ENCODE measurements at regions not wholly inside any gene's neighbourhood (a gene's known extent, or its start where the extent isn't known, plus 50 kb on each side); places are given as distances from the start of the nearest gene placed in this dataset.

- no peak for DNase-seq
Observed at GRCh38 chr7:148472406-148472805, 118.2 kb upstream of the C7orf33 start.

- DNase-seq, result no peak
Observed at GRCh38 chr7:148473703-148474480, 116.7 kb upstream of the C7orf33 start.

GRCh38 chr7:148474481-148475025 is 116.0 kb upstream of the C7orf33 start:
- no peak for DNase-seq

- DNase-seq, result no peak
Observed at GRCh38 chr7:148478551-148478950, 112.0 kb upstream of the C7orf33 start.

GRCh38 chr7:148480479-148481146 is 110.0 kb upstream of the C7orf33 start:
- no peak for DNase-seq

GRCh38 chr7:148481147-148481526 is 109.4 kb upstream of the C7orf33 start:
- no peak for DNase-seq

GRCh38 chr7:148481971-148482626 is 108.5 kb upstream of the C7orf33 start:
- DNase-seq, result no peak

- no peak for DNase-seq
Observed at GRCh38 chr7:148483515-148484308, 106.9 kb upstream of the C7orf33 start.

GRCh38 chr7:148484486-148484885 is 106.1 kb upstream of the C7orf33 start:
- DNase-seq, result no peak

- DNase-seq, result no peak
Observed at GRCh38 chr7:148485618-148486017, 104.9 kb upstream of the C7orf33 start.

GRCh38 chr7:148486937-148487336 is 103.6 kb upstream of the C7orf33 start:
- no peak for DNase-seq

GRCh38 chr7:148487912-148488311 is 102.7 kb upstream of the C7orf33 start:
- DNase-seq, result no peak

- DNase-seq, result no peak
Observed at GRCh38 chr7:148489678-148490077, 100.9 kb upstream of the C7orf33 start.

GRCh38 chr7:148492157-148492860 is 98.3 kb upstream of the C7orf33 start:
- no peak for DNase-seq

GRCh38 chr7:148495605-148496004 is 95.0 kb upstream of the C7orf33 start:
- no peak for DNase-seq

GRCh38 chr7:148500978-148501377 is 89.6 kb upstream of the C7orf33 start:
- DNase-seq, result no peak

- DNase-seq, result no peak
Observed at GRCh38 chr7:148503900-148504487, 86.6 kb upstream of the C7orf33 start.

- no peak for DNase-seq
Observed at GRCh38 chr7:148505645-148506375, 84.8 kb upstream of the C7orf33 start.

- DNase-seq, result peak; percentile 50
Observed at GRCh38 chr7:148507064-148507573, 83.4 kb upstream of the C7orf33 start.

- DNase-seq, result peak; percentile 60
Observed at GRCh38 chr7:148507787-148508186, 82.8 kb upstream of the C7orf33 start.

- no peak for DNase-seq
Observed at GRCh38 chr7:148514236-148514635, 76.3 kb upstream of the C7orf33 start.

Measured in stimulated activated CD4-positive, alpha-beta T cell treated with anti-CD3 and anti-CD28 coated beads, Interleukin-1b, Interleukin-23, amount 100 ng/mL, for 48 hours (primary cell).